H9 (cell line): ENCODE measurements at regions not wholly inside any gene's neighbourhood (a gene's known extent, or its start where the extent isn't known, plus 50 kb on each side); places are given as distances from the start of the nearest gene placed in this dataset.

ENCODE experiments used
- DNase-seq: peaks from one replicate; pipeline ENCODE4 v3.0.0-alpha.2; 2017
- H2AFZ ChIP-seq: one replicate; pipeline ENCODE4 v1.6.1; 2013; ENCODE audit warnings: mild to moderate bottlenecking, low read length, control low read depth, moderate library complexity
- H2AK5ac ChIP-seq: 2 replicates; pipeline ENCODE4 v1.6.1; 2013; ENCODE audit warnings: low read length, control low read depth, mixed read lengths; ENCODE audit not compliant: insufficient read length
- H2BK120ac ChIP-seq: one replicate; pipeline ENCODE4 v1.6.1; 2013; ENCODE audit warnings: low read depth, mild to moderate bottlenecking, low read length, control low read depth, inconsistent platforms; ENCODE audit not compliant: poor library complexity, severe bottlenecking
- H2BK12ac ChIP-seq: 2 replicates; pipeline ENCODE4 v1.6.1; 2013; ENCODE audit warnings: low read length, control low read depth, mixed read lengths, low read depth; ENCODE audit not compliant: insufficient read length
- H2BK15ac ChIP-seq: 2 replicates; pipeline ENCODE4 v1.6.1; 2013; ENCODE audit warnings: low read depth, low read length, control low read depth
- H2BK20ac ChIP-seq: one replicate; pipeline ENCODE4 v1.6.1; 2013; ENCODE audit warnings: low read depth, mild to moderate bottlenecking, low read length, control low read depth, inconsistent platforms; ENCODE audit not compliant: poor library complexity, severe bottlenecking
- H2BK5ac ChIP-seq: 2 replicates; pipeline ENCODE4 v1.6.1; 2013; ENCODE audit warnings: low read length, control low read depth, mixed read lengths; ENCODE audit not compliant: insufficient read length
- H3K14ac ChIP-seq: 2 replicates; pipeline ENCODE4 v1.6.1; 2013; ENCODE audit warnings: low read length, control low read depth; ENCODE audit not compliant: insufficient read depth
- H3K18ac ChIP-seq: 2 replicates; pipeline ENCODE4 v1.6.1; 2013; ENCODE audit warnings: low read depth, mild to moderate bottlenecking, mixed read lengths, low read length, control low read depth; ENCODE audit not compliant: insufficient read length
- H3K23ac ChIP-seq: 2 replicates; pipeline ENCODE4 v1.6.1; 2013; ENCODE audit warnings: low read length, control low read depth, mixed read lengths, low read depth; ENCODE audit not compliant: insufficient read length
- H3K23me2 ChIP-seq: 2 replicates; pipeline ENCODE4 v1.6.1; 2013; ENCODE audit warnings: low read depth, mild to moderate bottlenecking, mixed read lengths, low read length, control low read depth; ENCODE audit not compliant: insufficient read length, poor library complexity, severe bottlenecking
- H3K27ac ChIP-seq: 2 replicates; pipeline ENCODE4 v1.5.1; 2013; ENCODE audit warnings: low read length, control low read depth, mixed read lengths, low read depth; ENCODE audit not compliant: insufficient read length
- H3K27me3 ChIP-seq: 2 replicates; pipeline ENCODE4 v1.6.1; 2013; ENCODE audit warnings: low read length, control low read depth, inconsistent platforms; ENCODE audit not compliant: insufficient read depth
- H3K4ac ChIP-seq: 2 replicates; pipeline ENCODE4 v1.6.1; 2013; ENCODE audit warnings: low read depth, mild to moderate bottlenecking, control low read depth, inconsistent platforms, low read length, moderate library complexity
- H3K4me1 ChIP-seq: 2 replicates; pipeline ENCODE4 v1.6.1; 2013; ENCODE audit warnings: low read length, control low read depth, inconsistent platforms; ENCODE audit not compliant: insufficient read depth
- H3K4me2 ChIP-seq: 2 replicates; pipeline ENCODE4 v1.6.1; 2013; ENCODE audit warnings: low read length, control low read depth, mixed read lengths; ENCODE audit not compliant: insufficient read length, insufficient read depth
- H3K56ac ChIP-seq: 2 replicates; pipeline ENCODE4 v1.6.1; 2013; ENCODE audit warnings: low read depth, mild to moderate bottlenecking, mixed read lengths, low read length, control low read depth; ENCODE audit not compliant: insufficient read length
- H3K79me1 ChIP-seq: 2 replicates; pipeline ENCODE4 v1.6.1; 2013; ENCODE audit warnings: low read depth, mild to moderate bottlenecking, moderate library complexity, low read length, control low read depth, inconsistent platforms; ENCODE audit not compliant: insufficient read depth, poor library complexity, severe bottlenecking
- H3K79me2 ChIP-seq: 2 replicates; pipeline ENCODE4 v1.6.1; 2013; ENCODE audit warnings: low read length, control low read depth, inconsistent platforms; ENCODE audit not compliant: insufficient read depth
- H3K9ac ChIP-seq: 2 replicates; pipeline ENCODE4 v1.6.1; 2013; ENCODE audit warnings: low read length, control low read depth, mixed read lengths; ENCODE audit not compliant: insufficient read length; ENCODE audit errors: extremely low read depth
- H3K9me3 ChIP-seq: one replicate; pipeline ENCODE4 v1.6.1; 2013; ENCODE audit warnings: low read depth, low read length, inconsistent platforms; ENCODE audit not compliant: control insufficient read depth
- H3T11ph ChIP-seq: one replicate; pipeline ENCODE4 v1.6.1; 2013; ENCODE audit warnings: mild to moderate bottlenecking, low read length, control low read depth, inconsistent platforms
- H4K20me1 ChIP-seq: one replicate; pipeline ENCODE4 v1.6.1; 2013; ENCODE audit not compliant: control insufficient read depth, insufficient read length, insufficient read depth
- H4K5ac ChIP-seq: 2 replicates; pipeline ENCODE4 v1.6.1; 2013; ENCODE audit warnings: low read depth, mild to moderate bottlenecking, mixed read lengths, low read length, control low read depth; ENCODE audit not compliant: insufficient read length
- H4K8ac ChIP-seq: replicated peaks from 2 replicates; pipeline ENCODE4 v1.6.1; 2013; ENCODE audit warnings: low read length, control low read depth, mixed read lengths, low read depth; ENCODE audit not compliant: insufficient read length
- H4K91ac ChIP-seq: 2 replicates; pipeline ENCODE4 v1.6.1; 2013; ENCODE audit warnings: low read depth, mild to moderate bottlenecking, moderate library complexity, mixed read lengths, low read length, control low read depth; ENCODE audit not compliant: insufficient read length
- H3K27ac Mint-ChIP-seq, 3 experiments: 2 replicates in 2 of 3; 3 replicates in 1 of 3; pipeline ENCODE4 v1.8.0; 2020 to 2021; ENCODE audit warnings: mixed read lengths in 3 of 3, mild to moderate bottlenecking in 1 of 3, moderate library complexity in 1 of 3
- H3K27me3 Mint-ChIP-seq: 2 replicates; pipeline ENCODE4 v1.8.0; 2021; ENCODE audit warnings: low read depth, mild to moderate bottlenecking, moderate library complexity, mixed read lengths
- H3K36me3 Mint-ChIP-seq, 3 experiments: 2 replicates in 2 of 3; 3 replicates in 1 of 3; pipeline ENCODE4 v1.8.0; 2020 to 2021; ENCODE audit warnings: low read depth in 3 of 3, mixed read lengths in 3 of 3; ENCODE audit not compliant: insufficient read depth in 1 of 3
- H3K4me1 Mint-ChIP-seq, 2 experiments: 2 replicates each; pipeline ENCODE4 v1.8.0; 2020; ENCODE audit warnings: mixed read lengths in 2 of 2
- H3K4me3 Mint-ChIP-seq, 2 experiments: 2 replicates in 1 of 2; 3 replicates in 1 of 2; pipeline ENCODE4 v1.8.0; 2020 to 2021; ENCODE audit warnings: mild to moderate bottlenecking in 2 of 2, mixed read lengths in 2 of 2, moderate library complexity in 1 of 2
- H3K9me3 Mint-ChIP-seq, 2 experiments: 2 replicates in 1 of 2; 3 replicates in 1 of 2; pipeline ENCODE4 v1.8.0; 2020; ENCODE audit warnings: mild to moderate bottlenecking in 2 of 2, mixed read lengths in 2 of 2, moderate library complexity in 1 of 2
- WGBS: extraction: QIAGEN DNeasy Blood & Tissue Kit; methylation state at CpG from one replicate; pipeline ENCODE4 v1.1.7; 2013; ENCODE audit warnings: missing lambda C conversion rate, low lambda C conversion rate, mixed read lengths; ENCODE audit not compliant: insufficient read length; ENCODE audit errors: extremely low coverage; 5-methylcytosine and 5-hydroxymethylcytosine counted together
- TF ChIP-seq, protein P1 (sequence below): fragments of 200-600 bp; sonication (generic); conservative IDR thresholded peaks from 3 replicates; pipeline ENCODE4 v1.8.0; 2021; ENCODE audit warnings: antibody characterized with exemption, mild to moderate bottlenecking

DNA sequence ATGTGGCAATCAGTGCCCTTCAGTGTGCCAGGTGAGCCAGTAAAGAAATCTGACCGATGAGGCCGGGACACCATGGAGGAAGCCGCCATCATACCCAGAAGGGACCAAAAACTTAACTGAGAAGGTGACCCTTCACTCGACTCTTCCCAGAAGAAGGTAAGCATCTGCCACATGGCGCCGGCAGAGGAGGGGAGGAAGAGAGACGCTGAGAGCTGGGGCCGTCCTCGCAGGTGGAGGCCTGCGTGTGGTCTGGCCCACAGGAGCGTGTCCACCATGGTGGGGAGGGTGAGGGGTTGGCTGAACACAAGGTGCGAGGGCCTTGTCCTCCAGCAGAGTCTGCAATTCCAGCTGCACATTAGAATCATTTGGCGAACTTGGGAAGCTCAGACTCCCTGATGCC is 513.1 kb upstream of the RAB6C start:
- H3K4ac ChIP-seq = no peak overlapping the region
- no peak overlapping the region for H2AFZ ChIP-seq
- H4K20me1 ChIP-seq = no peaks in the 10 kb centered on the region
- TF ChIP-seq, protein P1, sequence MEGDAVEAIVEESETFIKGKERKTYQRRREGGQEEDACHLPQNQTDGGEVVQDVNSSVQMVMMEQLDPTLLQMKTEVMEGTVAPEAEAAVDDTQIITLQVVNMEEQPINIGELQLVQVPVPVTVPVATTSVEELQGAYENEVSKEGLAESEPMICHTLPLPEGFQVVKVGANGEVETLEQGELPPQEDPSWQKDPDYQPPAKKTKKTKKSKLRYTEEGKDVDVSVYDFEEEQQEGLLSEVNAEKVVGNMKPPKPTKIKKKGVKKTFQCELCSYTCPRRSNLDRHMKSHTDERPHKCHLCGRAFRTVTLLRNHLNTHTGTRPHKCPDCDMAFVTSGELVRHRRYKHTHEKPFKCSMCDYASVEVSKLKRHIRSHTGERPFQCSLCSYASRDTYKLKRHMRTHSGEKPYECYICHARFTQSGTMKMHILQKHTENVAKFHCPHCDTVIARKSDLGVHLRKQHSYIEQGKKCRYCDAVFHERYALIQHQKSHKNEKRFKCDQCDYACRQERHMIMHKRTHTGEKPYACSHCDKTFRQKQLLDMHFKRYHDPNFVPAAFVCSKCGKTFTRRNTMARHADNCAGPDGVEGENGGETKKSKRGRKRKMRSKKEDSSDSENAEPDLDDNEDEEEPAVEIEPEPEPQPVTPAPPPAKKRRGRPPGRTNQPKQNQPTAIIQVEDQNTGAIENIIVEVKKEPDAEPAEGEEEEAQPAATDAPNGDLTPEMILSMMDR = no peak
- H3K79me1 ChIP-seq = no peaks in the 10 kb centered on the region
- DNase-seq = no peak
- Mint-ChIP-seq H3K27me3 (peaks cover 9% of the 10 kb centered on the region), H3K4me1 (no peaks in the 10 kb centered on the region), H3K9me3 (peaks cover 7 to 12% of the 10 kb centered on the region in 2 experiments; a peak in 3 of 5 replicates), H3K27ac (no peak overlapping the region), H3K36me3 (peaks cover 0 to 7% (median 0%) of the 10 kb centered on the region in 3 experiments; a peak in 1 of 7 replicates), H3K4me3 (no peak overlapping the region)
- H3K9ac ChIP-seq = no peak overlapping the region
- H3K4me1 ChIP-seq = no peaks in the 10 kb centered on the region
- no peaks in the 10 kb centered on the region for H3K23me2 ChIP-seq
- no peak overlapping the region for H3K14ac ChIP-seq
- H3K56ac ChIP-seq = no peak overlapping the region
- H3K27me3 ChIP-seq = no peaks in the 10 kb centered on the region
- H3K23ac ChIP-seq = no peak overlapping the region
- H2BK5ac ChIP-seq = no peak overlapping the region
- H2AK5ac ChIP-seq = no peak overlapping the region
- no peak overlapping the region for H4K5ac ChIP-seq
- no peak overlapping the region for H3K4me2 ChIP-seq
- H2BK12ac ChIP-seq = no peak overlapping the region
- WGBS = no CpG with 5 or more reads among the region's 13 CpGs
- H4K91ac ChIP-seq = no peak overlapping the region
- H3K79me2 ChIP-seq = no peaks in the 10 kb centered on the region
- no peak overlapping the region for H2BK120ac ChIP-seq
- H3T11ph ChIP-seq = no peak overlapping the region
- no peak overlapping the region for H3K18ac ChIP-seq
- no peak overlapping the region for H2BK15ac ChIP-seq
- no peaks in the 10 kb centered on the region for H3K9me3 ChIP-seq
- no peak overlapping the region for H2BK20ac ChIP-seq
- H4K8ac ChIP-seq = no peak overlapping the region
- no peak overlapping the region for H3K27ac ChIP-seq
